Fibroblast of lung (primary cell): ENCODE measurements at regions not wholly inside any gene's neighbourhood (a gene's known extent, or its start where the extent isn't known, plus 50 kb on each side); places are given as distances from the start of the nearest gene placed in this dataset.

Source experiments
- DNase-seq, 2 donors: peaks; one replicate each; pipeline versions ENCODE4 v3.0.0 to v3.0.0-alpha.2; 2010; ENCODE audit warnings: low read depth in 2 of 2
- H2AFZ ChIP-seq: 2 replicates; pipeline ENCODE4 v1.5.1; 2012; ENCODE audit warnings: low read length, control low read depth, inconsistent platforms
- H3K27ac ChIP-seq: 2 replicates; pipeline ENCODE4 v1.5.1; 2011; ENCODE audit warnings: low read length, control low read depth; ENCODE audit not compliant: insufficient read depth
- H3K27me3 ChIP-seq: 2 replicates; pipeline ENCODE4 v1.5.1; 2011; ENCODE audit warnings: mild to moderate bottlenecking, low read length; ENCODE audit not compliant: control insufficient read depth, insufficient read depth
- H3K36me3 ChIP-seq: 2 replicates; pipeline ENCODE4 v1.5.1; 2011; ENCODE audit warnings: low read length; ENCODE audit not compliant: control insufficient read depth, insufficient read depth
- H3K4me1 ChIP-seq: 2 replicates; pipeline ENCODE4 v1.5.1; 2011; ENCODE audit warnings: low read length; ENCODE audit not compliant: control insufficient read depth, insufficient read depth; ENCODE audit errors: extremely low read depth
- H3K4me2 ChIP-seq: 2 replicates; pipeline ENCODE4 v1.5.1; 2011; ENCODE audit warnings: low read length, control low read depth; ENCODE audit not compliant: insufficient read depth; ENCODE audit errors: extremely low read depth
- H3K4me3 ChIP-seq, 4 experiments: fragments of 200-600 bp in 1 of 4; sonication (generic) in 1 of 4; replicated peaks in 1 of 4; 2 replicates each; pipeline ENCODE4 v1.5.1; 2011 to 2016; ENCODE audit warnings: low read length in 4 of 4, low read depth in 3 of 4, mild to moderate bottlenecking in 3 of 4, control low read depth in 2 of 4, inconsistent platforms in 1 of 4, mixed read lengths in 1 of 4; ENCODE audit not compliant: insufficient read depth in 1 of 4; ENCODE audit errors: control extremely low read depth in 1 of 4
- H3K79me2 ChIP-seq: 2 replicates; pipeline ENCODE4 v1.5.1; 2012; ENCODE audit warnings: mild to moderate bottlenecking, low read length, inconsistent platforms; ENCODE audit not compliant: control insufficient read depth, insufficient read depth
- H3K9ac ChIP-seq: 2 replicates; pipeline ENCODE4 v1.5.1; 2011; ENCODE audit warnings: mild to moderate bottlenecking, low read length, control low read depth; ENCODE audit not compliant: insufficient read depth
- H3K9me3 ChIP-seq: 2 replicates; pipeline ENCODE4 v1.5.1; 2012; ENCODE audit warnings: low read depth, low read length; ENCODE audit not compliant: control insufficient read depth, insufficient read depth
- H4K20me1 ChIP-seq: 2 replicates; pipeline ENCODE4 v1.5.1; 2011; ENCODE audit warnings: low read length; ENCODE audit not compliant: control insufficient read depth, insufficient read depth; ENCODE audit errors: extremely low read depth
- EZH2 ChIP-seq: IDR thresholded peaks from 2 replicates; pipeline ENCODE4 v1.5.1; 2012; ENCODE audit warnings: low read length, control low read depth, mild to moderate bottlenecking; ENCODE audit errors: missing control alignments
- TF ChIP-seq, protein P1 (sequence below), 2 donors: IDR thresholded peaks in 1 of 2; conservative IDR thresholded peaks in 1 of 2; 1 replicate in 1 of 2; 2 replicates in 1 of 2; pipeline ENCODE4 v1.5.1; 2011 to 2012; ENCODE audit warnings: low read length in 2 of 2, control low read depth in 1 of 2, inconsistent platforms in 1 of 2, low read depth in 1 of 2, mild to moderate bottlenecking in 1 of 2

- Histone ChIP-seq H3K36me3 (no peaks in the 10 kb centered on the region), H3K4me2 (no peak overlapping the region), H3K79me2 (no peaks in the 10 kb centered on the region), H3K9me3 (no peaks in the 10 kb centered on the region), H3K27me3 (no peaks in the 10 kb centered on the region), H3K4me3 (no peak overlapping the region), H2AFZ (no peak overlapping the region), H3K27ac (no peak overlapping the region), H4K20me1 (no peaks in the 10 kb centered on the region), H3K9ac (no peak overlapping the region), H3K4me1 (no peaks in the 10 kb centered on the region)
- no peak for DNase-seq
- TF ChIP-seq, protein P1, sequence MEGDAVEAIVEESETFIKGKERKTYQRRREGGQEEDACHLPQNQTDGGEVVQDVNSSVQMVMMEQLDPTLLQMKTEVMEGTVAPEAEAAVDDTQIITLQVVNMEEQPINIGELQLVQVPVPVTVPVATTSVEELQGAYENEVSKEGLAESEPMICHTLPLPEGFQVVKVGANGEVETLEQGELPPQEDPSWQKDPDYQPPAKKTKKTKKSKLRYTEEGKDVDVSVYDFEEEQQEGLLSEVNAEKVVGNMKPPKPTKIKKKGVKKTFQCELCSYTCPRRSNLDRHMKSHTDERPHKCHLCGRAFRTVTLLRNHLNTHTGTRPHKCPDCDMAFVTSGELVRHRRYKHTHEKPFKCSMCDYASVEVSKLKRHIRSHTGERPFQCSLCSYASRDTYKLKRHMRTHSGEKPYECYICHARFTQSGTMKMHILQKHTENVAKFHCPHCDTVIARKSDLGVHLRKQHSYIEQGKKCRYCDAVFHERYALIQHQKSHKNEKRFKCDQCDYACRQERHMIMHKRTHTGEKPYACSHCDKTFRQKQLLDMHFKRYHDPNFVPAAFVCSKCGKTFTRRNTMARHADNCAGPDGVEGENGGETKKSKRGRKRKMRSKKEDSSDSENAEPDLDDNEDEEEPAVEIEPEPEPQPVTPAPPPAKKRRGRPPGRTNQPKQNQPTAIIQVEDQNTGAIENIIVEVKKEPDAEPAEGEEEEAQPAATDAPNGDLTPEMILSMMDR (conservative IDR thresholded peaks at IDR 0.05 in 1 of 2, IDR thresholded peaks at IDR 0.05 in 1 of 2; ENCODE audit: low read depth in 1 of 2, low read length in 2 of 2) = no peak
- TF ChIP-seq EZH2 = no peak
Measured at GRCh38 chr16:79339863-79340262, 260.7 kb downstream of the MAF start.

GRCh38 chr16:79337906-79338305, 262.6 kb downstream of the MAF start:
- no peak overlapping the region for H3K4me3 ChIP-seq
- TF ChIP-seq, protein P1 (conservative IDR thresholded peaks at IDR 0.05 in 1 of 2, IDR thresholded peaks at IDR 0.05 in 1 of 2; ENCODE audit: low read depth in 1 of 2, low read length in 2 of 2) = no peak
- TF ChIP-seq EZH2 = no peak

GRCh38 chr16:79336437-79337229, 263.9 kb downstream of the MAF start:
- peak in 1 of 2 donors; percentile 11 for DNase-seq
- Histone ChIP-seq H3K36me3 (no peaks in the 10 kb centered on the region), H3K4me3 (no peak overlapping the region), H3K27me3 (no peaks in the 10 kb centered on the region), H3K79me2 (no peaks in the 10 kb centered on the region), H4K20me1 (no peaks in the 10 kb centered on the region), H3K4me1 (no peaks in the 10 kb centered on the region), H2AFZ (no peak overlapping the region), H3K4me2 (no peak overlapping the region), H3K9ac (no peak overlapping the region), H3K9me3 (no peaks in the 10 kb centered on the region), H3K27ac (no peak overlapping the region)
- TF ChIP-seq, protein P1 (conservative IDR thresholded peaks at IDR 0.05 in 1 of 2, IDR thresholded peaks at IDR 0.05 in 1 of 2; ENCODE audit: low read depth in 1 of 2, low read length in 2 of 2) = no peak

More at GRCh38 chr16:79337906-79338305, 262.6 kb downstream of the MAF start:
- Histone ChIP-seq H3K27me3 (no peaks in the 10 kb centered on the region), H3K79me2 (no peaks in the 10 kb centered on the region), H2AFZ (no peak overlapping the region), H3K4me2 (no peak overlapping the region), H4K20me1 (no peaks in the 10 kb centered on the region), H3K9me3 (no peaks in the 10 kb centered on the region), H3K4me1 (no peaks in the 10 kb centered on the region), H3K27ac (no peak overlapping the region), H3K9ac (no peak overlapping the region), H3K36me3 (no peaks in the 10 kb centered on the region)
- no peak for DNase-seq
